Neuronal stem cell (in vitro differentiated cells): ENCODE measurements at regions not wholly inside any gene's neighbourhood (a gene's known extent, or its start where the extent isn't known, plus 50 kb on each side); places are given as distances from the start of the nearest gene placed in this dataset.

Experiments
- DNase-seq: peaks from one replicate; pipeline ENCODE4 v3.0.0-alpha.2; 2013; ENCODE audit warnings: low spot score
- H2AFZ ChIP-seq: one replicate; pipeline ENCODE4 v1.6.1; 2013; ENCODE audit warnings: mild to moderate bottlenecking, low read length, inconsistent platforms
- H2AK5ac ChIP-seq: 2 replicates; pipeline ENCODE4 v1.6.1; 2013; ENCODE audit warnings: low read depth, mild to moderate bottlenecking, inconsistent platforms, low read length, moderate library complexity, mixed read lengths
- H2BK120ac ChIP-seq: 2 replicates; pipeline ENCODE4 v1.6.1; 2013; ENCODE audit warnings: low read depth, mild to moderate bottlenecking, inconsistent platforms, low read length, moderate library complexity, mixed read lengths
- H2BK12ac ChIP-seq: one replicate; pipeline ENCODE4 v1.6.1; 2013; ENCODE audit warnings: low read length, inconsistent platforms
- H2BK15ac ChIP-seq: 2 replicates; pipeline ENCODE4 v1.6.1; 2013; ENCODE audit warnings: mild to moderate bottlenecking, low read length, inconsistent platforms, mixed read lengths
- H2BK5ac ChIP-seq: one replicate; pipeline ENCODE4 v1.6.1; 2013; ENCODE audit warnings: inconsistent platforms, mild to moderate bottlenecking, low read length, moderate library complexity
- H3K14ac ChIP-seq: one replicate; pipeline ENCODE4 v1.6.1; 2013; ENCODE audit warnings: low read length, inconsistent platforms
- H3K18ac ChIP-seq: 2 replicates; pipeline ENCODE4 v1.6.1; 2013; ENCODE audit warnings: low read length, inconsistent platforms
- H3K23ac ChIP-seq: 2 replicates; pipeline ENCODE4 v1.6.1; 2013; ENCODE audit warnings: low read depth, mild to moderate bottlenecking, mixed read lengths, low read length, inconsistent platforms; ENCODE audit not compliant: poor library complexity
- H3K27ac ChIP-seq: replicated peaks from 3 replicates; pipeline ENCODE4 v1.5.1; 2013; ENCODE audit warnings: low read length, inconsistent platforms
- H3K27me3 ChIP-seq, 3 experiments: 2 replicates each; pipeline ENCODE4 v1.6.1; 2013; ENCODE audit warnings: low read length in 3 of 3, mild to moderate bottlenecking in 2 of 3, inconsistent platforms in 1 of 3, low read depth in 1 of 3, mixed read lengths in 1 of 3, moderate library complexity in 1 of 3; ENCODE audit not compliant: control insufficient read depth in 3 of 3, insufficient read depth in 3 of 3
- H3K36me3 ChIP-seq, 2 donors: replicated peaks in 1 of 2; 2 replicates each; pipeline ENCODE4 v1.6.1; 2013; ENCODE audit warnings: low read length in 2 of 2; ENCODE audit not compliant: control insufficient read depth in 2 of 2, insufficient read depth in 2 of 2
- H3K4ac ChIP-seq: 2 replicates; pipeline ENCODE4 v1.6.1; 2013; ENCODE audit warnings: inconsistent platforms, mild to moderate bottlenecking, low read length, moderate library complexity
- H3K4me1 ChIP-seq, 2 donors: 1 replicate in 1 of 2; 2 replicates in 1 of 2; pipeline ENCODE4 v1.6.1; 2013; ENCODE audit warnings: low read length in 2 of 2, low read depth in 1 of 2; ENCODE audit not compliant: control insufficient read depth in 2 of 2, insufficient read depth in 1 of 2
- H3K4me2 ChIP-seq: one replicate; pipeline ENCODE4 v1.6.1; 2013; ENCODE audit warnings: mild to moderate bottlenecking, low read length, inconsistent platforms; ENCODE audit not compliant: insufficient read depth, poor library complexity, severe bottlenecking
- H3K4me3 ChIP-seq, 2 donors: 2 replicates each; pipeline ENCODE4 v1.5.1; 2013; ENCODE audit warnings: low read length in 2 of 2, mild to moderate bottlenecking in 2 of 2, inconsistent platforms in 1 of 2, moderate library complexity in 1 of 2
- H3K79me1 ChIP-seq: one replicate; pipeline ENCODE4 v1.6.1; 2013; ENCODE audit warnings: low read depth, mild to moderate bottlenecking, inconsistent platforms, low read length, moderate library complexity
- H3K9ac ChIP-seq: one replicate; pipeline ENCODE4 v1.6.1; 2013; ENCODE audit warnings: mild to moderate bottlenecking, low read depth, low read length, inconsistent platforms; ENCODE audit not compliant: poor library complexity
- H3K9me3 ChIP-seq, 2 donors: replicated peaks in 1 of 2; 2 replicates each; pipeline versions ENCODE3 to v1.6.1; 2013; ENCODE audit warnings: low read length in 2 of 2, mild to moderate bottlenecking in 2 of 2, inconsistent platforms in 1 of 2, low read depth in 1 of 2, mixed read lengths in 1 of 2, moderate library complexity in 1 of 2; ENCODE audit not compliant: control insufficient read depth in 2 of 2, insufficient read depth in 1 of 2
- H4K8ac ChIP-seq: one replicate; pipeline ENCODE4 v1.6.1; 2013; ENCODE audit warnings: low read depth, mild to moderate bottlenecking, inconsistent platforms, low read length, moderate library complexity
- H4K91ac ChIP-seq: one replicate; pipeline ENCODE4 v1.6.1; 2013; ENCODE audit warnings: low read length, low read depth, mild to moderate bottlenecking, inconsistent platforms; ENCODE audit not compliant: poor library complexity
- WGBS, 2 donors: extraction: QIAGEN DNeasy Blood & Tissue Kit; methylation state at CpG; one replicate each; pipeline ENCODE4 v1.1.7; 2013; ENCODE audit warnings: missing lambda C conversion rate in 2 of 2, mixed read lengths in 1 of 2; ENCODE audit not compliant: insufficient read length in 2 of 2, insufficient replicate concordance in 1 of 2; ENCODE audit errors: extremely low coverage in 2 of 2; 5-methylcytosine and 5-hydroxymethylcytosine counted together

GRCh38 chr2:136665736-136666135, 99.6 kb upstream of the THSD7B start:
- Histone ChIP-seq H2BK12ac (no peak overlapping the region), H3K4me3 (no peak overlapping the region), H3K14ac (no peak overlapping the region), H2BK15ac (no peak overlapping the region), H3K9me3 (no peaks in the 10 kb centered on the region), H3K9ac (no peak overlapping the region), H3K79me1 (no peaks in the 10 kb centered on the region), H2BK120ac (no peak overlapping the region), H3K27me3 (no peaks in the 10 kb centered on the region), H3K36me3 (no peaks in the 10 kb centered on the region), H2AFZ (no peak overlapping the region), H2BK5ac (no peak overlapping the region), H4K91ac (no peak overlapping the region), H3K23ac (no peak overlapping the region), H3K4me2 (no peak overlapping the region), H3K18ac (no peak overlapping the region), H3K27ac (no peak overlapping the region), H3K4me1 (no peaks in the 10 kb centered on the region), H3K4ac (no peak overlapping the region), H2AK5ac (no peak overlapping the region), H4K8ac (no peak overlapping the region)
- no peak for DNase-seq
- WGBS, 2 donors = no CpG with 5 or more reads among the region's 3 CpGs

- no peaks in the 10 kb centered on the region for H3K36me3 ChIP-seq
- H3K9ac ChIP-seq = no peak overlapping the region
- no peak overlapping the region for H2AK5ac ChIP-seq
- H3K23ac ChIP-seq = no peak overlapping the region
- no peaks in the 10 kb centered on the region for H3K4me1 ChIP-seq
- no peak overlapping the region for H2AFZ ChIP-seq
- H3K27me3 ChIP-seq = no peaks in the 10 kb centered on the region
- H3K79me1 ChIP-seq = no peaks in the 10 kb centered on the region
- no peak overlapping the region for H3K14ac ChIP-seq
- H3K4ac ChIP-seq = no peak overlapping the region
- no peak overlapping the region for H2BK120ac ChIP-seq
- no peak for DNase-seq
- H2BK12ac ChIP-seq = no peak overlapping the region
- no peak overlapping the region for H3K18ac ChIP-seq
- no CpG with 5 or more reads among the region's 10 CpGs for WGBS, 2 donors
- H3K4me2 ChIP-seq = no peak overlapping the region
- H4K91ac ChIP-seq = no peak overlapping the region
- H3K27ac ChIP-seq = no peak overlapping the region
- H3K9me3 ChIP-seq = no peaks in the 10 kb centered on the region
- no peak overlapping the region for H4K8ac ChIP-seq
- no peak overlapping the region for H2BK5ac ChIP-seq
- H3K4me3 ChIP-seq = no peak overlapping the region
- no peak overlapping the region for H2BK15ac ChIP-seq
These were observed 100.5 kb upstream of the THSD7B start for GRCh38 chr2:136664713-136665405.

- no peak overlapping the region for H3K14ac ChIP-seq
- H3K9ac ChIP-seq = no peak overlapping the region
- no peak overlapping the region for H3K4me2 ChIP-seq
- H4K8ac ChIP-seq = no peak overlapping the region
- no peaks in the 10 kb centered on the region for H3K27me3 ChIP-seq
- no peak overlapping the region for H3K4ac ChIP-seq
- no peaks in the 10 kb centered on the region for H3K4me1 ChIP-seq
- DNase-seq = no peak
- no peak overlapping the region for H3K23ac ChIP-seq
- no peak overlapping the region for H2BK15ac ChIP-seq
- H3K18ac ChIP-seq = no peak overlapping the region
- WGBS, 2 donors = no CpG with 5 or more reads among the region's 1 CpG
- H3K4me3 ChIP-seq = no peak overlapping the region
- H2BK120ac ChIP-seq = no peak overlapping the region
- no peak overlapping the region for H2BK5ac ChIP-seq
- no peaks in the 10 kb centered on the region for H3K79me1 ChIP-seq
- no peak overlapping the region for H2AFZ ChIP-seq
- no peaks in the 10 kb centered on the region for H3K36me3 ChIP-seq
- H2BK12ac ChIP-seq = no peak overlapping the region
- no peaks in the 10 kb centered on the region for H3K9me3 ChIP-seq
- no peak overlapping the region for H4K91ac ChIP-seq
- H3K27ac ChIP-seq = no peak overlapping the region
- no peak overlapping the region for H2AK5ac ChIP-seq
These were observed 107.1 kb upstream of the THSD7B start for GRCh38 chr2:136658201-136658600.

GRCh38 chr2:136653861-136654260, 111.5 kb upstream of the THSD7B start:
- H2BK12ac ChIP-seq = no peak overlapping the region

More at GRCh38 chr2:136653861-136654260, 111.5 kb upstream of the THSD7B start:
- H3K36me3 ChIP-seq = no peaks in the 10 kb centered on the region
- H3K9ac ChIP-seq = no peak overlapping the region
- H2AFZ ChIP-seq = no peak overlapping the region
- no peak overlapping the region for H3K4me3 ChIP-seq
- H3K27me3 ChIP-seq = no peaks in the 10 kb centered on the region
- H2BK120ac ChIP-seq = no peak overlapping the region
- WGBS, 2 donors = no CpG with 5 or more reads among the region's 2 CpGs
- H2BK15ac ChIP-seq = no peak overlapping the region
- H3K9me3 ChIP-seq = no peaks in the 10 kb centered on the region
- no peak overlapping the region for H3K23ac ChIP-seq
- H3K4me1 ChIP-seq = no peaks in the 10 kb centered on the region
- no peak overlapping the region for H2AK5ac ChIP-seq
- H3K79me1 ChIP-seq = no peaks in the 10 kb centered on the region
- H2BK5ac ChIP-seq = no peak overlapping the region
- H3K27ac ChIP-seq = no peak overlapping the region
- H4K8ac ChIP-seq = no peak overlapping the region
- no peak overlapping the region for H3K4me2 ChIP-seq
- no peak overlapping the region for H3K4ac ChIP-seq
- no peak overlapping the region for H3K14ac ChIP-seq
- no peak overlapping the region for H4K91ac ChIP-seq
- no peak for DNase-seq
- H3K18ac ChIP-seq = no peak overlapping the region
